Endothelial cell (in vitro differentiated cells): ENCODE measurements at regions not wholly inside any gene's neighbourhood (a gene's known extent, or its start where the extent isn't known, plus 50 kb on each side); places are given as distances from the start of the nearest gene placed in this dataset.

Experiments used
- DNase-seq: peaks from one replicate; pipeline ENCODE4 v3.0.0; 2021; ENCODE audit warnings: low spot score
- H3K27ac Mint-ChIP-seq: one replicate; pipeline ENCODE4 v1.8.0; 2021; ENCODE audit warnings: mixed read lengths, inconsistent platforms; ENCODE audit not compliant: unreplicated experiment
- H3K27me3 Mint-ChIP-seq: one replicate; pipeline ENCODE4 v1.8.0; 2021; ENCODE audit warnings: mild to moderate bottlenecking, moderate library complexity, mixed read lengths, inconsistent platforms; ENCODE audit not compliant: unreplicated experiment
- H3K36me3 Mint-ChIP-seq: one replicate; pipeline ENCODE4 v1.8.0; 2021; ENCODE audit warnings: mild to moderate bottlenecking, low read depth, mixed read lengths, inconsistent platforms; ENCODE audit not compliant: unreplicated experiment
- H3K4me1 Mint-ChIP-seq: one replicate; pipeline ENCODE4 v1.8.0; 2021; ENCODE audit warnings: mild to moderate bottlenecking, mixed read lengths, inconsistent platforms; ENCODE audit not compliant: unreplicated experiment
- H3K4me3 Mint-ChIP-seq: one replicate; pipeline ENCODE4 v1.8.0; 2021; ENCODE audit warnings: mild to moderate bottlenecking, mixed read lengths, inconsistent platforms; ENCODE audit not compliant: unreplicated experiment
- H3K9me3 Mint-ChIP-seq: one replicate; pipeline ENCODE4 v1.8.0; 2021; ENCODE audit warnings: mixed read lengths, inconsistent platforms; ENCODE audit not compliant: unreplicated experiment
- CTCF ChIP-seq: fragments of 200-600 bp; sonication (generic); IDR thresholded peaks from one replicate; pipeline ENCODE4 v1.5.0; 2021; ENCODE audit warnings: antibody characterized with exemption; ENCODE audit not compliant: unreplicated experiment

- Mint-ChIP-seq H3K27ac (no peak overlapping the region), H3K9me3 (no peaks in the 10 kb centered on the region), H3K4me3 (no peak overlapping the region), H3K36me3 (no peaks in the 10 kb centered on the region), H3K4me1 (no peaks in the 10 kb centered on the region), H3K27me3 (peaks cover 3% of the 10 kb centered on the region)
- TF ChIP-seq CTCF: no peak
- DNase-seq: no peak
These were observed 138.7 kb upstream of the ZNF648 start for GRCh38 chr1:182200025-182200812.

GRCh38 chr1:182198006-182198605, 136.6 kb upstream of the ZNF648 start:
- peaks cover 3% of the 10 kb centered on the region for H3K27me3 Mint-ChIP-seq
- H3K4me1 Mint-ChIP-seq: no peaks in the 10 kb centered on the region
- H3K4me3 Mint-ChIP-seq: no peak overlapping the region
- H3K9me3 Mint-ChIP-seq: no peaks in the 10 kb centered on the region
- no peak for DNase-seq
- no peaks in the 10 kb centered on the region for H3K36me3 Mint-ChIP-seq
- TF ChIP-seq CTCF: no peak
- H3K27ac Mint-ChIP-seq: no peak overlapping the region

GRCh38 chr1:182196897-182197870, 135.7 kb upstream of the ZNF648 start:
- TF ChIP-seq CTCF: no peak
- H3K4me3 Mint-ChIP-seq: no peak overlapping the region
- DNase-seq: no peak
- H3K27ac Mint-ChIP-seq: no peak overlapping the region
- peaks cover 4% of the 10 kb centered on the region for H3K27me3 Mint-ChIP-seq
- H3K36me3 Mint-ChIP-seq: no peaks in the 10 kb centered on the region
- H3K4me1 Mint-ChIP-seq: no peaks in the 10 kb centered on the region
- no peaks in the 10 kb centered on the region for H3K9me3 Mint-ChIP-seq

- Mint-ChIP-seq H3K27me3 (peaks cover 4% of the 10 kb centered on the region), H3K9me3 (no peaks in the 10 kb centered on the region), H3K4me1 (peaks cover 3% of the 10 kb centered on the region), H3K36me3 (no peaks in the 10 kb centered on the region), H3K4me3 (no peak overlapping the region), H3K27ac (no peak overlapping the region)
- no peak for TF ChIP-seq CTCF
- DNase-seq: no peak
These were observed 134.2 kb upstream of the ZNF648 start for GRCh38 chr1:182195733-182196132.
